ENCODE measurements at regions not wholly inside any gene's neighbourhood (a gene's known extent, or its start where the extent isn't known, plus 50 kb on each side); places are given as distances from the start of the nearest gene placed in this dataset.

DNA sequence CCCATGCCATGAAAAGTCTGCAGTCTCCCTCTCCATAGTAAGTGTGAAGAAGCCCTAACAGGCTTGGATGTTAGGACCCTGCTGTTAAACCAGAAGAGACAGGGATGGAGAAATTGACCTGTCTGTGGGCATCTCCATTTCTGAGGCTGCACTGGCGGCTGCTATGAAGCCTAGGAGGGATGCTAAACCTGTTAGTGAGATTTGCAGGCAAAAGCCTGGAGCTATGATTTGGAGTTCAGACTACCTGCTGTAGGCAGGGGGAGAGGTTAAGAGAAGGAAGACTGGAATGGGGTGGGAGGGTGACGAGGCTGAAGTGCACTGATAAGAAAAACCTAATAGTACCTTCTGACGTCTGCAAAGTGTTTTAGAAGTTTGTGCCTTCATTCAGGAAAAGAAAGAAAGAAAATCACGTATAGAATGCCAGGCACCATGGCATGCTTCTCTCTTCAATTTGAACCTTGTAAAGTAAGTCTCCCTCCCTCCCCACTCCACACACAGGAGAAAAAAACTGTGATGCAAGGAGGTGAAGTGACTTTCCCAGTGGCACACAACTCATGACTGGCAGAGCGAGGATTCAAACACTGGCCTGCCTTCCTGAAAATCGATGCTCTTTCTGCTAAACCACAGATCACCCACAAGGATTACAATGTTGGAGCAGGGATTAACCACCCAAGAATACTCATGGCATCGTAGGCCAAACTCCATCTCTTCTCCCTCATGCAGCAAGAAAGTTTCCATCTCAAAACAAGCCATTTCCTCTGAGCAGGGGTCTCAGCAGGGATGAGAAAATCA is 98.5 kb upstream of the PKDCC start:
- TF ChIP-seq TAF1 (IDR thresholded peaks at IDR 0.05; ENCODE audit: borderline replicate concordance, insufficient read depth, low read length), result no peak
- TF ChIP-seq POLR2AphosphoS5 (IDR thresholded peaks at IDR 0.05; ENCODE audit: low read depth, low read length), result no peak
